ENCODE measurements at regions not wholly inside any gene's neighbourhood (a gene's known extent, or its start where the extent isn't known, plus 50 kb on each side); places are given as distances from the start of the nearest gene placed in this dataset.

- DNase-seq = no peak
- TF ChIP-seq CTCF (IDR thresholded peaks at IDR 0.05 in 8 of 11, conservative IDR thresholded peaks at IDR 0.05 in 3 of 11) (no peak), POLR2AphosphoS5 (IDR thresholded peaks at IDR 0.05) (no peak), POLR2A (IDR thresholded peaks at IDR 0.05) (no peak)
- no peaks in the 10 kb centered on the region for H3K36me3 ChIP-seq
- no peaks in the 10 kb centered on the region for H3K4me1 ChIP-seq
- no peaks in the 10 kb centered on the region for H3K27me3 ChIP-seq (replicated peaks in 1 of 7)
- WGBS, 5 donors = 56 to 70% (median 62%) methylated on average over 4 of the region's 4 CpGs
- intact Hi-C loops (cut with DNase I; ENCODE audit: low total_unique reads) = no loop called here
- no peak overlapping the region for H3K4me3 ChIP-seq
- H3K9me3 ChIP-seq = peaks cover 0 to 49% (median 25%) of the 10 kb centered on the region in 8 donors
- H3K27ac ChIP-seq = no peak overlapping the region
Measured at GRCh38 chr2:18001671-18002070, 123.2 kb downstream of the KCNS3 start.

GRCh38 chr2:17996978-17997377 is 118.5 kb downstream of the KCNS3 start:
- DNase-seq = no peak
- 67 to 81% (median 77%) methylated on average over 3 of the region's 3 CpGs for WGBS, 5 donors
- Histone ChIP-seq H3K4me3 (no peak overlapping the region), H3K4me1 (no peaks in the 10 kb centered on the region), H3K27me3 (replicated peaks in 1 of 7) (peaks cover 0 to 7% (median 0%) of the 10 kb centered on the region in 7 donors), H3K36me3 (no peaks in the 10 kb centered on the region), H3K27ac (no peak overlapping the region), H3K9me3 (peaks cover 0 to 51% (median 24%) of the 10 kb centered on the region in 8 donors)
- intact Hi-C loops (cut with DNase I; ENCODE audit: low total_unique reads) = no loop called here
- TF ChIP-seq POLR2AphosphoS5 (IDR thresholded peaks at IDR 0.05) = no peak
- no peak for TF ChIP-seq POLR2A (IDR thresholded peaks at IDR 0.05)
- no peak for TF ChIP-seq CTCF (IDR thresholded peaks at IDR 0.05 in 8 of 11, conservative IDR thresholded peaks at IDR 0.05 in 3 of 11)

GRCh38 chr2:17995593-17995992 is 117.1 kb downstream of the KCNS3 start:
- TF ChIP-seq CTCF (IDR thresholded peaks at IDR 0.05 in 8 of 11, conservative IDR thresholded peaks at IDR 0.05 in 3 of 11) (no peak), POLR2AphosphoS5 (IDR thresholded peaks at IDR 0.05) (no peak), POLR2A (IDR thresholded peaks at IDR 0.05) (no peak)
- 70 to 87% (median 78%) methylated on average over 3 to 5 of the region's 5 CpGs for WGBS, 5 donors
- Histone ChIP-seq H3K4me1 (no peaks in the 10 kb centered on the region), H3K36me3 (no peaks in the 10 kb centered on the region), H3K27me3 (replicated peaks in 1 of 7) (peaks cover 0 to 7% (median 0%) of the 10 kb centered on the region in 7 donors), H3K27ac (no peak overlapping the region), H3K4me3 (no peak overlapping the region), H3K9me3 (peaks cover 0 to 39% (median 16%) of the 10 kb centered on the region in 8 donors)
- intact Hi-C loops (cut with DNase I; ENCODE audit: low total_unique reads) = no loop called here
- no peak for DNase-seq

Small RNAs in the stretch of these regions (small RNA-seq; reads per million reads assigned to genes)
- gene RF00561 = 0 reads per million in 4 donors

All from spleen (tissue), 11 donors.